OCI-LY1 (cell line): ENCODE measurements at regions not wholly inside any gene's neighbourhood (a gene's known extent, or its start where the extent isn't known, plus 50 kb on each side); places are given as distances from the start of the nearest gene placed in this dataset.

ENCODE experiments used
- H2AFZ ChIP-seq: fragments of 200-600 bp; sonication (generic), shearing (Covaris generic); 2 replicates; pipeline ENCODE4 v1.6.0; 2014; ENCODE audit warnings: antibody characterized with exemption, mild to moderate bottlenecking, low read length
- H3F3A ChIP-seq: fragments of 200-600 bp; sonication (generic), shearing (Covaris generic); 2 replicates; pipeline ENCODE4 v1.6.0; 2014; ENCODE audit warnings: mild to moderate bottlenecking, antibody characterized with exemption, low read length, moderate library complexity; ENCODE audit not compliant: insufficient read depth
- H3K27ac ChIP-seq: fragments of 200-600 bp; sonication (generic); 2 replicates; pipeline ENCODE4 v1.5.1; 2014; ENCODE audit warnings: low read length, mixed run types, mild to moderate bottlenecking, low read depth; ENCODE audit not compliant: poor library complexity, severe bottlenecking
- H3K27me3 ChIP-seq: fragments of 200-600 bp; sonication (generic); 2 replicates; pipeline ENCODE4 v1.6.0; 2014; ENCODE audit warnings: antibody characterized with exemption, mild to moderate bottlenecking, low read length, moderate library complexity; ENCODE audit not compliant: insufficient read depth
- H3K36me3 ChIP-seq: fragments of 200-600 bp; sonication (generic); 2 replicates; pipeline ENCODE4 v1.6.1; 2014; ENCODE audit warnings: mild to moderate bottlenecking, antibody characterized with exemption, low read length, moderate library complexity, mixed read lengths; ENCODE audit not compliant: insufficient read depth
- H3K4me1 ChIP-seq: fragments of 200-600 bp; sonication (generic); 2 replicates; pipeline ENCODE4 v1.5.1; 2014; ENCODE audit warnings: mild to moderate bottlenecking, low read length, moderate library complexity; ENCODE audit not compliant: insufficient read depth, severe bottlenecking
- H3K4me2 ChIP-seq: fragments of 200-600 bp; sonication (generic), shearing (Covaris generic); 2 replicates; pipeline ENCODE4 v1.6.1; 2014; ENCODE audit warnings: low read length
- H3K4me3 ChIP-seq: fragments of 200-600 bp; sonication (generic); 2 replicates; pipeline ENCODE4 v1.5.1; 2014; ENCODE audit warnings: low read length, low read depth, mild to moderate bottlenecking, mixed read lengths; ENCODE audit not compliant: poor library complexity, severe bottlenecking
- H3K79me2 ChIP-seq: fragments of 200-600 bp; shearing (Covaris generic); 2 replicates; pipeline ENCODE4 v1.6.1; 2016; ENCODE audit warnings: mixed run types, low read length, mixed read lengths; ENCODE audit not compliant: insufficient read depth
- H3K9ac ChIP-seq: fragments of 200-600 bp; sonication (generic), shearing (Covaris generic); 2 replicates; pipeline ENCODE4 v1.6.1; 2014; ENCODE audit warnings: mild to moderate bottlenecking, low read length, mixed read lengths
- H3K9me2 ChIP-seq: fragments of 200-600 bp; sonication (generic), shearing (Covaris generic); 2 replicates; pipeline ENCODE4 v1.6.1; 2014; ENCODE audit warnings: low read depth, mild to moderate bottlenecking, low read length, mixed read lengths
- H3K9me3 ChIP-seq: fragments of 200-600 bp; shearing (Covaris generic); 2 replicates; pipeline ENCODE4 v1.6.1; 2014; ENCODE audit warnings: low read length, mixed read lengths
- H4K20me1 ChIP-seq: fragments of 200-600 bp; sonication (generic), shearing (Covaris generic); 2 replicates; pipeline ENCODE4 v1.6.0; 2016; ENCODE audit warnings: mild to moderate bottlenecking, low read length; ENCODE audit not compliant: insufficient read depth
- EZH2 ChIP-seq: fragments of 200-600 bp; sonication (generic), shearing (Covaris generic); IDR thresholded peaks from 2 replicates; pipeline ENCODE4 v1.8.0; 2017; ENCODE audit warnings: borderline replicate concordance, mixed run types, mild to moderate bottlenecking, antibody characterized with exemption, low read length, moderate library complexity, mixed read lengths
- TF ChIP-seq, protein P1 (sequence below): fragments of 200-600 bp; sonication (generic), shearing (Covaris generic); IDR thresholded peaks from 2 replicates; pipeline ENCODE4 v1.5.1; 2017; ENCODE audit warnings: mild to moderate bottlenecking, antibody characterized with exemption, low read length, moderate library complexity, mixed read lengths

- no peaks in the 10 kb centered on the region for H3K9me3 ChIP-seq
- no peaks in the 10 kb centered on the region for H3K79me2 ChIP-seq
- H4K20me1 ChIP-seq: no peaks in the 10 kb centered on the region
- H3K4me3 ChIP-seq: no peak overlapping the region
- no peak overlapping the region for H3K27ac ChIP-seq
- no peaks in the 10 kb centered on the region for H3K9me2 ChIP-seq
- no peak overlapping the region for H3K4me2 ChIP-seq
- H3K4me1 ChIP-seq: no peaks in the 10 kb centered on the region
- no peak for TF ChIP-seq EZH2
- TF ChIP-seq, protein P1, sequence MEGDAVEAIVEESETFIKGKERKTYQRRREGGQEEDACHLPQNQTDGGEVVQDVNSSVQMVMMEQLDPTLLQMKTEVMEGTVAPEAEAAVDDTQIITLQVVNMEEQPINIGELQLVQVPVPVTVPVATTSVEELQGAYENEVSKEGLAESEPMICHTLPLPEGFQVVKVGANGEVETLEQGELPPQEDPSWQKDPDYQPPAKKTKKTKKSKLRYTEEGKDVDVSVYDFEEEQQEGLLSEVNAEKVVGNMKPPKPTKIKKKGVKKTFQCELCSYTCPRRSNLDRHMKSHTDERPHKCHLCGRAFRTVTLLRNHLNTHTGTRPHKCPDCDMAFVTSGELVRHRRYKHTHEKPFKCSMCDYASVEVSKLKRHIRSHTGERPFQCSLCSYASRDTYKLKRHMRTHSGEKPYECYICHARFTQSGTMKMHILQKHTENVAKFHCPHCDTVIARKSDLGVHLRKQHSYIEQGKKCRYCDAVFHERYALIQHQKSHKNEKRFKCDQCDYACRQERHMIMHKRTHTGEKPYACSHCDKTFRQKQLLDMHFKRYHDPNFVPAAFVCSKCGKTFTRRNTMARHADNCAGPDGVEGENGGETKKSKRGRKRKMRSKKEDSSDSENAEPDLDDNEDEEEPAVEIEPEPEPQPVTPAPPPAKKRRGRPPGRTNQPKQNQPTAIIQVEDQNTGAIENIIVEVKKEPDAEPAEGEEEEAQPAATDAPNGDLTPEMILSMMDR: no peak
- H3K36me3 ChIP-seq: no peaks in the 10 kb centered on the region
- no peak overlapping the region for H2AFZ ChIP-seq
- 0 out of 2 replicates have a peak, but pooled peaks cover 4% of the 10 kb centered on the region for H3K27me3 ChIP-seq
- no peaks in the 10 kb centered on the region for H3F3A ChIP-seq
- no peak overlapping the region for H3K9ac ChIP-seq
These were observed 179.5 kb upstream of the TWIST2 start for GRCh38 chr2:238668426-238668825.

- 0 out of 2 replicates have a peak, but pooled peaks cover 4% of the 10 kb centered on the region for H3K27me3 ChIP-seq
- H3K4me1 ChIP-seq: no peaks in the 10 kb centered on the region
- no peaks in the 10 kb centered on the region for H3K9me2 ChIP-seq
- no peaks in the 10 kb centered on the region for H4K20me1 ChIP-seq
- no peak overlapping the region for H2AFZ ChIP-seq
- H3K4me3 ChIP-seq: no peak overlapping the region
- no peaks in the 10 kb centered on the region for H3K9me3 ChIP-seq
- H3F3A ChIP-seq: no peaks in the 10 kb centered on the region
- H3K4me2 ChIP-seq: no peak overlapping the region
- no peaks in the 10 kb centered on the region for H3K36me3 ChIP-seq
- no peak overlapping the region for H3K9ac ChIP-seq
- TF ChIP-seq, protein P1: no peak
- no peak for TF ChIP-seq EZH2
- H3K27ac ChIP-seq: no peak overlapping the region
- H3K79me2 ChIP-seq: no peaks in the 10 kb centered on the region
These were observed 178.8 kb upstream of the TWIST2 start for GRCh38 chr2:238669046-238669445.

- TF ChIP-seq EZH2: no peak
- TF ChIP-seq, protein P1: no peak
- H3K79me2 ChIP-seq: no peaks in the 10 kb centered on the region
- no peaks in the 10 kb centered on the region for H3K4me1 ChIP-seq
- H4K20me1 ChIP-seq: no peaks in the 10 kb centered on the region
- H3F3A ChIP-seq: no peaks in the 10 kb centered on the region
- H3K4me3 ChIP-seq: no peak overlapping the region
- H3K27ac ChIP-seq: no peak overlapping the region
- 0 out of 2 replicates have a peak, but pooled peaks cover 4% of the 10 kb centered on the region for H3K27me3 ChIP-seq
- H3K36me3 ChIP-seq: no peaks in the 10 kb centered on the region
- no peak overlapping the region for H2AFZ ChIP-seq
- H3K9me3 ChIP-seq: no peaks in the 10 kb centered on the region
- H3K4me2 ChIP-seq: no peak overlapping the region
- no peak overlapping the region for H3K9ac ChIP-seq
- H3K9me2 ChIP-seq: no peaks in the 10 kb centered on the region
These were observed 178.3 kb upstream of the TWIST2 start for GRCh38 chr2:238669581-238670080.
